Neural cell (in vitro differentiated cells): ENCODE measurements at regions not wholly inside any gene's neighbourhood (a gene's known extent, or its start where the extent isn't known, plus 50 kb on each side); places are given as distances from the start of the nearest gene placed in this dataset.

Experiments used
- EP300 ChIP-seq: fragments of 450-650 bp; conservative IDR thresholded peaks from 2 replicates; pipeline ENCODE4 v1.6.1; 2014; ENCODE audit warnings: antibody characterized with exemption, mild to moderate bottlenecking, moderate library complexity; ENCODE audit not compliant: poor library complexity, severe bottlenecking
- EZH2 ChIP-seq: fragments of 200-600, 300-800 bp; shearing (Covaris generic), sonication (generic); IDR thresholded peaks from 2 replicates; pipeline ENCODE4 v1.6.1; 2014; ENCODE audit warnings: antibody characterized with exemption, low read length, borderline replicate concordance, mild to moderate bottlenecking; ENCODE audit not compliant: insufficient read depth, poor library complexity, severe bottlenecking
- MXI1 ChIP-seq: fragments of 450-650 bp; conservative IDR thresholded peaks from 2 replicates; pipeline ENCODE4 v1.6.1; 2014; ENCODE audit warnings: antibody characterized with exemption, mild to moderate bottlenecking; ENCODE audit not compliant: poor library complexity, severe bottlenecking
- POLR2AphosphoS5 ChIP-seq: IDR thresholded peaks from 2 replicates; pipeline ENCODE4 v1.6.1; 2012
- RAD21 ChIP-seq: fragments of 450-650 bp; conservative IDR thresholded peaks from 2 replicates; pipeline ENCODE4 v1.6.1; 2014; ENCODE audit warnings: antibody characterized with exemption, mild to moderate bottlenecking, moderate library complexity
- REST ChIP-seq: IDR thresholded peaks from 2 replicates; pipeline ENCODE4 v1.6.1; 2012; ENCODE audit warnings: borderline replicate concordance
- SMC3 ChIP-seq: fragments of 450-650 bp; conservative IDR thresholded peaks from 2 replicates; pipeline ENCODE4 v1.6.1; 2014; ENCODE audit warnings: antibody characterized with exemption, mild to moderate bottlenecking, moderate library complexity; ENCODE audit not compliant: poor library complexity
- TAF1 ChIP-seq: IDR thresholded peaks from 2 replicates; pipeline ENCODE4 v1.6.1; 2012; ENCODE audit warnings: low read depth
- TF ChIP-seq, protein P1 (sequence below): fragments of 450-650 bp; IDR thresholded peaks from 2 replicates; pipeline ENCODE4 v1.5.1; 2014; ENCODE audit warnings: antibody characterized with exemption, mild to moderate bottlenecking, moderate library complexity; ENCODE audit not compliant: poor library complexity, severe bottlenecking

GRCh38 chr3:117567382-117567781 is 857.8 kb downstream of the TUSC7 start:
- no peak for TF ChIP-seq EP300
- TF ChIP-seq EZH2, result no peak
- TF ChIP-seq, protein P1, sequence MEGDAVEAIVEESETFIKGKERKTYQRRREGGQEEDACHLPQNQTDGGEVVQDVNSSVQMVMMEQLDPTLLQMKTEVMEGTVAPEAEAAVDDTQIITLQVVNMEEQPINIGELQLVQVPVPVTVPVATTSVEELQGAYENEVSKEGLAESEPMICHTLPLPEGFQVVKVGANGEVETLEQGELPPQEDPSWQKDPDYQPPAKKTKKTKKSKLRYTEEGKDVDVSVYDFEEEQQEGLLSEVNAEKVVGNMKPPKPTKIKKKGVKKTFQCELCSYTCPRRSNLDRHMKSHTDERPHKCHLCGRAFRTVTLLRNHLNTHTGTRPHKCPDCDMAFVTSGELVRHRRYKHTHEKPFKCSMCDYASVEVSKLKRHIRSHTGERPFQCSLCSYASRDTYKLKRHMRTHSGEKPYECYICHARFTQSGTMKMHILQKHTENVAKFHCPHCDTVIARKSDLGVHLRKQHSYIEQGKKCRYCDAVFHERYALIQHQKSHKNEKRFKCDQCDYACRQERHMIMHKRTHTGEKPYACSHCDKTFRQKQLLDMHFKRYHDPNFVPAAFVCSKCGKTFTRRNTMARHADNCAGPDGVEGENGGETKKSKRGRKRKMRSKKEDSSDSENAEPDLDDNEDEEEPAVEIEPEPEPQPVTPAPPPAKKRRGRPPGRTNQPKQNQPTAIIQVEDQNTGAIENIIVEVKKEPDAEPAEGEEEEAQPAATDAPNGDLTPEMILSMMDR, result no peak
- no peak for TF ChIP-seq RAD21
- no peak for TF ChIP-seq REST
- no peak for TF ChIP-seq SMC3
- TF ChIP-seq POLR2AphosphoS5, result no peak
- TF ChIP-seq TAF1, result no peak
- TF ChIP-seq MXI1, result no peak
